H1 (cell line): ENCODE measurements at regions not wholly inside any gene's neighbourhood (a gene's known extent, or its start where the extent isn't known, plus 50 kb on each side); places are given as distances from the start of the nearest gene placed in this dataset.

Experiments used
- CTCF ChIA-PET: fragments of 300-600 bp; sonication (Branson Sonifier 250); formaldehyde crosslinking; loops from one replicate; lab custom pipeline; 2021; ENCODE audit not compliant: partially characterized antibody; lab: Charles Lee
- POLR2A ChIA-PET: fragments of 300-600 bp; sonication (Branson Sonifier 250); formaldehyde crosslinking; loops from one replicate; lab custom pipeline; 2021; ENCODE audit warnings: inconsistent platforms; ENCODE audit not compliant: partially characterized antibody; lab: Charles Lee
- DNase-seq, 2 experiments: peaks; one replicate each; pipeline versions ENCODE4 v3.0.0 to v3.0.0-alpha.2; 2010 to 2022; ENCODE audit warnings: low spot score in 2 of 2, low read depth in 1 of 2, mixed read lengths in 1 of 2
- FAIRE-seq: peaks from 2 replicates; lab custom pipeline; 2011; peaks lifted over from hg19 to GRCh38; lab: Jason Lieb, UNC
- H2AFZ ChIP-seq: 2 replicates; pipeline ENCODE4 v1.8.1; 2012; ENCODE audit warnings: low read length, inconsistent platforms
- H2AK5ac ChIP-seq: 2 replicates; pipeline ENCODE4 v1.6.1; 2013; ENCODE audit warnings: low read depth, low read length
- H2BK120ac ChIP-seq: replicated peaks from 2 replicates; pipeline ENCODE3; 2013; ENCODE audit warnings: low read depth, low read length, inconsistent platforms
- H2BK12ac ChIP-seq: 2 replicates; pipeline ENCODE4 v1.6.1; 2013; ENCODE audit warnings: low read depth, low read length
- H2BK15ac ChIP-seq: 2 replicates; pipeline ENCODE4 v1.6.1; 2013; ENCODE audit warnings: low read length
- H2BK20ac ChIP-seq: 2 replicates; pipeline ENCODE4 v1.6.1; 2013; ENCODE audit warnings: low read length
- H2BK5ac ChIP-seq: 2 replicates; pipeline ENCODE4 v1.6.1; 2013; ENCODE audit warnings: low read depth, low read length
- H3K14ac ChIP-seq: 2 replicates; pipeline ENCODE4 v1.6.1; 2013; ENCODE audit warnings: inconsistent platforms; ENCODE audit not compliant: insufficient read length
- H3K18ac ChIP-seq: 2 replicates; pipeline ENCODE4 v1.6.1; 2013; ENCODE audit warnings: low read length; ENCODE audit errors: extremely low read depth
- H3K23ac ChIP-seq: 2 replicates; pipeline ENCODE4 v1.6.1; 2013; ENCODE audit warnings: inconsistent platforms; ENCODE audit not compliant: insufficient read length
- H3K23me2 ChIP-seq: 2 replicates; pipeline ENCODE4 v1.6.1; 2013; ENCODE audit warnings: low read depth, low read length
- H3K27ac ChIP-seq: 2 replicates; pipeline ENCODE4 v1.6.1; 2011; ENCODE audit warnings: low read depth, low read length, inconsistent platforms
- H3K27me3 ChIP-seq, 4 experiments: replicated peaks in 1 of 4; 1 replicate in 1 of 4; 2 replicates in 3 of 4; pipeline versions ENCODE4 v1.6.1 to v1.8.1; 2011 to 2013; ENCODE audit warnings: low read length in 3 of 4, mild to moderate bottlenecking in 3 of 4, inconsistent platforms in 2 of 4, mixed read lengths in 2 of 4, moderate library complexity in 1 of 4; ENCODE audit not compliant: control insufficient read depth in 3 of 4, insufficient read depth in 3 of 4; ENCODE audit errors: extremely low read depth in 1 of 4
- H3K36me3 ChIP-seq, 4 experiments: 2 replicates each; pipeline versions ENCODE4 v1.6.1 to v1.8.1; 2011 to 2013; ENCODE audit warnings: mild to moderate bottlenecking in 4 of 4, low read length in 3 of 4, moderate library complexity in 2 of 4, control low read depth in 1 of 4, inconsistent platforms in 1 of 4; ENCODE audit not compliant: insufficient read depth in 4 of 4, control insufficient read depth in 2 of 4
- H3K4ac ChIP-seq: replicated peaks from 2 replicates; pipeline ENCODE3; 2013; ENCODE audit warnings: low read length, low read depth, mixed read lengths, inconsistent platforms; ENCODE audit not compliant: insufficient read length
- H3K4me1 ChIP-seq, 4 experiments: replicated peaks in 1 of 4; 1 replicate in 1 of 4; 2 replicates in 3 of 4; pipeline versions ENCODE4 v1.6.1 to v1.8.1; 2011 to 2013; ENCODE audit warnings: low read length in 3 of 4, inconsistent platforms in 2 of 4, mixed read lengths in 1 of 4; ENCODE audit not compliant: insufficient read depth in 4 of 4, control insufficient read depth in 3 of 4
- H3K4me2 ChIP-seq, 2 experiments: 2 replicates each; pipeline versions ENCODE4 v1.6.1 to v1.8.1; 2011 to 2013; ENCODE audit warnings: low read depth in 2 of 2, low read length in 2 of 2, control low read depth in 1 of 2, inconsistent platforms in 1 of 2, mild to moderate bottlenecking in 1 of 2; ENCODE audit not compliant: insufficient read depth in 1 of 2
- H3K4me3 ChIP-seq, 4 experiments: fragments of 200-600, 300-600 bp in 1 of 4; sonication (generic), shearing (Covaris generic), sonication (Bioruptor Twin) in 1 of 4; 2 replicates each; pipeline versions ENCODE4 v1.5.1 to v1.8.1; 2011 to 2016; ENCODE audit warnings: low read length in 4 of 4, low read depth in 3 of 4, control low read depth in 2 of 4, inconsistent platforms in 2 of 4, mild to moderate bottlenecking in 2 of 4, mixed read lengths in 1 of 4, moderate library complexity in 1 of 4; ENCODE audit not compliant: insufficient read depth in 2 of 4; ENCODE audit errors: extremely low read depth in 1 of 4
- H3K56ac ChIP-seq: replicated peaks from 2 replicates; pipeline ENCODE3; 2013; ENCODE audit warnings: low read depth, mild to moderate bottlenecking, mixed read lengths, low read length, inconsistent platforms; ENCODE audit not compliant: insufficient read length
- H3K79me1 ChIP-seq: 2 replicates; pipeline ENCODE4 v1.6.1; 2013; ENCODE audit warnings: low read depth, low read length, control low read depth
- H3K79me2 ChIP-seq, 2 experiments: 2 replicates each; pipeline versions ENCODE4 v1.6.1 to v1.8.1; 2012 to 2013; ENCODE audit warnings: low read length in 2 of 2, mild to moderate bottlenecking in 2 of 2, inconsistent platforms in 1 of 2; ENCODE audit not compliant: insufficient read depth in 2 of 2, control insufficient read depth in 1 of 2
- H3K9ac ChIP-seq, 4 experiments: replicated peaks in 1 of 4; 1 replicate in 1 of 4; 2 replicates in 3 of 4; pipeline versions ENCODE4 v1.6.1 to v1.8.1; 2011 to 2013; ENCODE audit warnings: low read depth in 3 of 4, low read length in 3 of 4, control low read depth in 2 of 4, mild to moderate bottlenecking in 2 of 4, moderate library complexity in 2 of 4, inconsistent platforms in 1 of 4; ENCODE audit errors: extremely low read depth in 1 of 4
- H3K9me3 ChIP-seq, 2 experiments: 2 replicates each; pipeline versions ENCODE4 v1.6.1 to v1.8.1; 2012 to 2013; ENCODE audit warnings: mild to moderate bottlenecking in 2 of 2, moderate library complexity in 2 of 2, control low read depth in 1 of 2, inconsistent platforms in 1 of 2, low read depth in 1 of 2, low read length in 1 of 2, mixed read lengths in 1 of 2; ENCODE audit not compliant: insufficient read depth in 2 of 2
- H4K20me1 ChIP-seq, 2 experiments: replicated peaks in 1 of 2; 2 replicates each; pipeline versions ENCODE3 to v1.8.1; 2011 to 2013; ENCODE audit warnings: inconsistent platforms in 2 of 2, low read length in 2 of 2, mild to moderate bottlenecking in 1 of 2; ENCODE audit not compliant: insufficient read depth in 2 of 2, control insufficient read depth in 1 of 2
- H4K5ac ChIP-seq: 2 replicates; pipeline ENCODE4 v1.6.1; 2013; ENCODE audit warnings: low read length, low read depth, mixed read lengths, inconsistent platforms; ENCODE audit not compliant: insufficient read length
- H4K8ac ChIP-seq: 2 replicates; pipeline ENCODE4 v1.8.0; 2013; ENCODE audit warnings: mild to moderate bottlenecking, moderate library complexity, low read length, inconsistent platforms; ENCODE audit not compliant: insufficient read depth; ENCODE audit errors: extremely low read depth
- H4K91ac ChIP-seq: replicated peaks from 2 replicates; pipeline ENCODE3; 2013; ENCODE audit warnings: low read length, mixed read lengths, inconsistent platforms; ENCODE audit not compliant: insufficient read length
- BCL11A ChIP-seq, 2 experiments: IDR thresholded peaks; one replicate each; pipeline ENCODE4 v1.6.1; 2011; ENCODE audit warnings: low read depth in 2 of 2, low read length in 2 of 2, mild to moderate bottlenecking in 2 of 2
- CBX8 ChIP-seq: fragments of 300-800, 300-1000 bp; sonication (generic); IDR thresholded peaks from 2 replicates; pipeline ENCODE4 v1.7.1; 2016; ENCODE audit warnings: low read depth, low read length, borderline replicate concordance
- CTBP2 ChIP-seq: IDR thresholded peaks from 2 replicates; pipeline ENCODE4 v1.7.0; 2011; ENCODE audit warnings: borderline replicate concordance, mild to moderate bottlenecking, moderate library complexity, mixed read lengths, low read length; ENCODE audit not compliant: insufficient read depth, insufficient read length
- HDAC2 ChIP-seq, 2 experiments: fragments of 300-600 bp in 1 of 2; sonication (generic) in 1 of 2; IDR thresholded peaks; 2 replicates each; pipeline ENCODE4 v1.6.1; 2011 to 2012; ENCODE audit warnings: low read depth in 2 of 2, low read length in 2 of 2, mild to moderate bottlenecking in 2 of 2, moderate library complexity in 2 of 2, borderline replicate concordance in 1 of 2, inconsistent platforms in 1 of 2
- MAFK ChIP-seq: IDR thresholded peaks from 2 replicates; pipeline ENCODE4 v1.6.1; 2012; ENCODE audit warnings: low read depth, mild to moderate bottlenecking, improper control_type of control experiment, low read length
- SIX5 ChIP-seq: IDR thresholded peaks from 2 replicates; pipeline ENCODE4 v1.6.1; 2011; ENCODE audit warnings: mild to moderate bottlenecking, low read depth, low read length
- SUZ12 ChIP-seq: fragments of 200-600 bp; sonication (generic); IDR thresholded peaks from 2 replicates; pipeline ENCODE4 v1.6.1; 2012; ENCODE audit warnings: mild to moderate bottlenecking, inconsistent platforms, low read length, moderate library complexity, mixed read lengths
- TAF1 ChIP-seq: IDR thresholded peaks from 2 replicates; pipeline ENCODE4 v1.6.1; 2011; ENCODE audit warnings: mild to moderate bottlenecking, low read depth, low read length
- TEAD4 ChIP-seq: IDR thresholded peaks from 2 replicates; pipeline ENCODE4 v1.6.1; 2012; ENCODE audit warnings: low read depth, low read length, inconsistent platforms, mixed read lengths
- TF ChIP-seq, protein P1 (sequence below): IDR thresholded peaks from 2 replicates; pipeline ENCODE4 v1.6.1; 2011; ENCODE audit warnings: low read length, improper control_type of control experiment
- TF ChIP-seq, protein P2 (sequence below): IDR thresholded peaks from 2 replicates; pipeline ENCODE4 v1.6.1; 2012; ENCODE audit warnings: inconsistent platforms

DNA sequence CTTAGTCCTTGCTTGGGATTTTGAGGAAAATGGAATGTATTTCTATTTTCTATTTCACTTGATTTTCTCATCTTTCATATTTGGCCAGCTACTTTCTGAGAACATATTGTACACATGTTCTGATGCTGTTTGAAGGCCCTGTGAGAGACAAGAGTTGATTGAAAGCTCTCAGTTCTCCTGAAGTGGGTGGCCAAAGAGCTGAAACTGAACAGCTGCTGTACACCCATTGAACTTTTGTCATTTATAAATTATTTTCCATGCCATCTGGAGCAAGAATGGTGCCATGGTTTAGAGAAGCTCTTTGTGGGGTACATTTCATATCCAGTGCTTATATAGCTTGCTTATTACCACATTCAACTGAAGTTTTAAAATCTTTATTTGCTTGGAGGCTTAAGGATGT is 298.3 kb downstream of the PRL start:
- no peak overlapping the region for H3K9ac ChIP-seq
- no peak overlapping the region for H3K4me2 ChIP-seq
- no peaks in the 10 kb centered on the region; the same call in 1 of the 2 replicates for H3K23me2 ChIP-seq
- no peak overlapping the region for H4K91ac ChIP-seq
- H3K79me1 ChIP-seq: no peaks in the 10 kb centered on the region
- DNase-seq (no peak), FAIRE-seq (no peak)
- H3K79me2 ChIP-seq: peaks cover 0 to 10% of the 10 kb centered on the region in 2 experiments; a peak in 1 of 4 replicates
- no peak overlapping the region for H2BK15ac ChIP-seq
- H3K56ac ChIP-seq: no peak overlapping the region
- no peak overlapping the region for H2AK5ac ChIP-seq
- H4K20me1 ChIP-seq: no peaks in the 10 kb centered on the region
- H4K5ac ChIP-seq: no peak overlapping the region
- H2BK120ac ChIP-seq: no peak overlapping the region
- TF ChIP-seq TAF1 (no peak), BCL11A (IDR thresholded peaks at IDR 0.05; ENCODE audit: low read depth in 2 of 2, low read length in 2 of 2) (no peak), CBX8 (no peak), TEAD4 (no peak), HDAC2 (IDR thresholded peaks at IDR 0.05; ENCODE audit: borderline replicate concordance in 1 of 2, low read depth in 2 of 2, low read length in 2 of 2) (no peak), SUZ12 (no peak), CTBP2 (no peak), SIX5 (no peak), MAFK (no peak)
- TF ChIP-seq, protein P1, sequence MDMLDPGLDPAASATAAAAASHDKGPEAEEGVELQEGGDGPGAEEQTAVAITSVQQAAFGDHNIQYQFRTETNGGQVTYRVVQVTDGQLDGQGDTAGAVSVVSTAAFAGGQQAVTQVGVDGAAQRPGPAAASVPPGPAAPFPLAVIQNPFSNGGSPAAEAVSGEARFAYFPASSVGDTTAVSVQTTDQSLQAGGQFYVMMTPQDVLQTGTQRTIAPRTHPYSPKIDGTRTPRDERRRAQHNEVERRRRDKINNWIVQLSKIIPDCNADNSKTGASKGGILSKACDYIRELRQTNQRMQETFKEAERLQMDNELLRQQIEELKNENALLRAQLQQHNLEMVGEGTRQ: no peak
- TF ChIP-seq, protein P2, sequence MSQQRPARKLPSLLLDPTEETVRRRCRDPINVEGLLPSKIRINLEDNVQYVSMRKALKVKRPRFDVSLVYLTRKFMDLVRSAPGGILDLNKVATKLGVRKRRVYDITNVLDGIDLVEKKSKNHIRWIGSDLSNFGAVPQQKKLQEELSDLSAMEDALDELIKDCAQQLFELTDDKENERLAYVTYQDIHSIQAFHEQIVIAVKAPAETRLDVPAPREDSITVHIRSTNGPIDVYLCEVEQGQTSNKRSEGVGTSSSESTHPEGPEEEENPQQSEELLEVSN: no peak
- CTCF ChIA-PET: interaction anchor here (0.9 kb wide), 1 partner anchor 14 kb away, joined by 3 read pairs; no protein-coding TSS in a partner anchor
- POLR2A ChIA-PET: interaction anchor here (1.1 to 1.2 kb wide), 2 partner anchors 28 to 29 kb away, joined by 3 read pairs; no protein-coding TSS in a partner anchor
- H2BK5ac ChIP-seq: no peak overlapping the region
- no peak overlapping the region for H3K14ac ChIP-seq
- no peak overlapping the region for H3K4ac ChIP-seq
- no peak overlapping the region for H3K23ac ChIP-seq
- no peak overlapping the region for H2BK12ac ChIP-seq
- H3K4me3 ChIP-seq: no peak overlapping the region
- no peak overlapping the region for H3K27ac ChIP-seq
- no peak overlapping the region for H3K18ac ChIP-seq
- no peaks in the 10 kb centered on the region for H3K9me3 ChIP-seq
- H2AFZ ChIP-seq: no peak overlapping the region
- no peak overlapping the region for H4K8ac ChIP-seq
- no peaks in the 10 kb centered on the region for H3K36me3 ChIP-seq
- peaks cover 0 to 4% (median 0%) of the 10 kb centered on the region in 4 experiments; a peak in 1 of 7 replicates for H3K4me1 ChIP-seq
- H3K27me3 ChIP-seq: no peaks in the 10 kb centered on the region
- H2BK20ac ChIP-seq: no peak overlapping the region
